HCT116 (cell line): ENCODE measurements at regions not wholly inside any gene's neighbourhood (a gene's known extent, or its start where the extent isn't known, plus 50 kb on each side); places are given as distances from the start of the nearest gene placed in this dataset.

Experiments used
- CBX3 ChIP-seq: IDR thresholded peaks from 2 replicates; pipeline ENCODE4 v1.6.1; 2012; ENCODE audit warnings: low read depth
- CTCF ChIP-seq, 3 experiments: fragments of 200-600 bp in 1 of 3; sonication (generic) in 1 of 3; IDR thresholded peaks in 2 of 3; conservative IDR thresholded peaks in 1 of 3; 2 replicates each; pipeline ENCODE4 v1.5.1; 2012 to 2017; ENCODE audit warnings: low read depth in 2 of 3, low read length in 2 of 3, antibody characterized with exemption in 1 of 3, borderline replicate concordance in 1 of 3, control low read depth in 1 of 3, mild to moderate bottlenecking in 1 of 3, mixed read lengths in 1 of 3, mixed run types in 1 of 3, moderate library complexity in 1 of 3; ENCODE audit not compliant: insufficient read depth in 1 of 3
- ELF1 ChIP-seq: IDR thresholded peaks from 2 replicates; pipeline ENCODE4 v1.6.1; 2012; ENCODE audit warnings: low read depth, borderline replicate concordance
- EZH2 ChIP-seq: fragments of 200-600 bp; sonication (generic); IDR thresholded peaks from 2 replicates; pipeline ENCODE4 v1.6.1; 2017; ENCODE audit warnings: antibody characterized with exemption, mixed run types
- JUND ChIP-seq: IDR thresholded peaks from 2 replicates; pipeline ENCODE4 v1.6.1; 2012
- MAX ChIP-seq: IDR thresholded peaks from 2 replicates; pipeline ENCODE4 v1.6.1; 2012
- POLR2A ChIP-seq: IDR thresholded peaks from 2 replicates; pipeline ENCODE4 v1.7.0; 2011; ENCODE audit warnings: borderline replicate concordance; ENCODE audit not compliant: insufficient read depth, insufficient read length; ENCODE audit errors: extremely low read depth
- POLR2AphosphoS5 ChIP-seq: IDR thresholded peaks from 2 replicates; pipeline ENCODE4 v1.6.1; 2011; ENCODE audit warnings: mild to moderate bottlenecking, low read depth, low read length, moderate library complexity
- RAD21 ChIP-seq: IDR thresholded peaks from 2 replicates; pipeline ENCODE4 v1.6.1; 2012; ENCODE audit warnings: low read depth, mild to moderate bottlenecking
- SP1 ChIP-seq: IDR thresholded peaks from 2 replicates; pipeline ENCODE4 v1.6.1; 2012; ENCODE audit warnings: low read depth
- SRF ChIP-seq: IDR thresholded peaks from 2 replicates; pipeline ENCODE4 v1.6.1; 2012; ENCODE audit warnings: low read depth
- YY1 ChIP-seq: IDR thresholded peaks from 2 replicates; pipeline ENCODE4 v1.6.1; 2011; ENCODE audit warnings: low read length, low read depth, moderate library complexity, mild to moderate bottlenecking; ENCODE audit not compliant: insufficient replicate concordance; ENCODE audit errors: extremely low read depth
- ZFX ChIP-seq: fragments of 450-650 bp; IDR thresholded peaks from 2 replicates; pipeline ENCODE4 v1.6.1; 2017
- ZNF274 ChIP-seq: fragments of 200-500 bp; sonication (Bioruptor generic); IDR thresholded peaks from 2 replicates; pipeline ENCODE4 v1.6.1; 2014; ENCODE audit warnings: mild to moderate bottlenecking, low read depth, low read length, inconsistent platforms

- no peak for TF ChIP-seq CTCF (IDR thresholded peaks at IDR 0.05 in 2 of 3, conservative IDR thresholded peaks at IDR 0.05 in 1 of 3; ENCODE audit: borderline replicate concordance in 1 of 3, insufficient read depth in 1 of 3, low read depth in 2 of 3, low read length in 2 of 3)
- no peak for TF ChIP-seq EZH2
- no peak for TF ChIP-seq JUND
- TF ChIP-seq CBX3, result no peak
- TF ChIP-seq YY1, result no peak
- no peak for TF ChIP-seq SP1
- no peak for TF ChIP-seq MAX
- TF ChIP-seq POLR2AphosphoS5, result no peak
- TF ChIP-seq POLR2A, result no peak
- no peak for TF ChIP-seq ELF1
- no peak for TF ChIP-seq ZFX
- no peak for TF ChIP-seq ZNF274
- TF ChIP-seq SRF, result no peak
- no peak for TF ChIP-seq RAD21
These were observed 81.1 kb downstream of the ASB1 start for GRCh38 chr2:238507836-238508235.
